Activated CD4-positive, alpha-beta T cell treated with anti-CD3 and anti-CD28 coated beads, Interleukin-10, Interleukin-2, amounts not matched to agents 100 ng/mL and 50 ng/mL, durations not matched to agents 16 hours and 8 hours (primary cell): ENCODE measurements at regions not wholly inside any gene's neighbourhood (a gene's known extent, or its start where the extent isn't known, plus 50 kb on each side); places are given as distances from the start of the nearest gene placed in this dataset.
A peak's percentile ranks its signal among the peaks of the same experiment; 100 is the strongest.
"Not testable (repeated sequence)": the region's sequence is repeated elsewhere in the genome, so short reads cannot be mapped to it uniquely, and the experiment has no call there.

Experiments used
- DNase-seq: peaks from one replicate; pipeline ENCODE4 v3.0.0-alpha.2; 2020

DNA sequence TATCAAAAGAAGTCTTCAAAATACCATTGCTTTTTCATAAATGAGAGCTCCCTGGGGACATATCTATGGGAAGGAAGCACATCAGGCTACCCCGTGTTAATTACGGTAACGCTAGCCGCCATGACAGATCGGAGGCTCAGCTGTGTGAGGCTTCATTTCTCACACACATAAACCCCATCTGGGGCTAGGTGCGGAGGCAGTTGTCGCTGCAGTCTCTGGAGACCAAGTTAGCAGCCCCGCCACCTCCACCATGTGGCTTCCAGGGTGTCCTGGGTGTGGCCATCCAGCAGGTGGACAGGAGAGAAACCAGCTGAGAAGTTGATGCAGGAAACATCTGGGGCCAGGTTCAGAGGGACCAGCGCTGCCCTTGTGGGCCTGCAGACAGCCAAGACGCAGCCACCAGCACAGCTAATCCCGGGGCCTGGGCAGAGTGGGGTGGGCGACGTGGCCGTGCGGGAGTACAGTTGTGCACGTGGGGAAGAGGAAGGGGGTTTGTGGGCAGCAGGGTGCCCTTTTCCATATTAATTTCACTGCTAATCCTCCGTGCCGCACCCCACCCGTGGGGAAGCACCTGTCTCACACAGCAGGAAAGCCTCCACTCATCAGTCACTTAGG is 426.5 kb downstream of the IRX1 start:
- DNase-seq = no peak

GRCh38 chr5:4023091-4023752 is 427.6 kb downstream of the IRX1 start:
- no peak for DNase-seq

- no peak for DNase-seq
Observed at GRCh38 chr5:4023753-4024335, 428.2 kb downstream of the IRX1 start.

GRCh38 chr5:4027088-4027734 is 431.6 kb downstream of the IRX1 start:
- DNase-seq = no peak

GRCh38 chr5:4028384-4028783 is 432.8 kb downstream of the IRX1 start:
- DNase-seq = no peak

- DNase-seq = not testable (repeated sequence)
Observed at GRCh38 chr5:4033546-4033945, 437.9 kb downstream of the IRX1 start.

DNA sequence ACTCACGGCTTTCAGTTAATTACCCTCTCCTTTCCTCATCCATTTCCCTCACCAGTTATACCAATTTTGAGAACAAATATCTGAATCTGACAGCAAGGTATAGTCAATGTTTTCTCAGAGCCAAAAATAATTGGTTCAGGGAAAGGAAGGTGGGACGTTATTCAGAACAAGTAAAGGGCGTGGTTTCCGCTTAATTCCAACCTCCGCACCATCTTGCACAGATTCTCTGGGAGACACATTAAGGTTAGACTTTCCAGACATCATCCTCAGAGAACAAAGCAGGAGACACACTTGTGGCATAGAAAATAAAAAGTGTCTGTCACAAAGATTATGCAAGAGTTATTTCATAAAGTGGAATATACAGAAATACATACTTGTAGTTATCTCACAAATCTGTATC is 441.2 kb downstream of the IRX1 start:
- no peak for DNase-seq

GRCh38 chr5:4038994-4039393 is 443.4 kb downstream of the IRX1 start:
- DNase-seq = no peak

DNA sequence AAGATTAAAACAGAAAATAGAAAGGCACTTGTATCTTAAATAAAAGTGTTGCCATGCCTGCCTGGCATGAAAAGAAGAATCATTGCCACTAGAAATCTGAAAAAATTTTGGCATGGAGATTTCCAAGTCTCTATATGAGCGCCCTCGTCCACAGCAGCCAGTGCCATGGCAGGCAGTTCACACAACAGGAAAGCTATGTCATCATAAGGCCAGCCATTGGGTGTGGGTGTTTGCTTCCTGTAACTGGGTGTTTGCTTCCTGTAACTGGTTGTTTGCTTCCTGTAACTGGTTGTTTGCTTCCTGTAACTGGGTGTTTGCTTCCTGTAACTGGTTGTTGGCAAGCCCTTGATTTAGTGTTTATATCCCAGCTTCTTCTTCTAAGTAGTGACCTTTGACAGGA is 446.7 kb downstream of the IRX1 start:
- peak; percentile 32 for DNase-seq

DNA sequence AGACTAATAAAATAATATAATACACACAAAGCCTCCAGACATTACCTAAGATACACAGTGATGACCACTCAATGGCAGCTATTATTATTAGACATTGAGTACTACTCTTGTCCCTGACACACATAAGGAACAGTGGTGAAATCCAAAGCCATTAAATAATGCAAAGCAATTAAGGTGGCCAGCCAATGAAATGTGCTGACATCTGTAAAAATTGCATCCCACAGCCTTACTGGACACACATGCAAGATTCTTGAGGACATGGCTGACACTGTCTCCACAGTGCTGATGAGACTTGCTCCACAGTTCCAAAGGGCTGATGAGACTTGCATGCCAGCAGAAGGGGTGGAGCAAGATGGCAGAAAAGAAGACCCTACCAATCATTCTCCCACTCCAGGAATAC is 447.5 kb downstream of the IRX1 start:
- DNase-seq = no peak

DNA sequence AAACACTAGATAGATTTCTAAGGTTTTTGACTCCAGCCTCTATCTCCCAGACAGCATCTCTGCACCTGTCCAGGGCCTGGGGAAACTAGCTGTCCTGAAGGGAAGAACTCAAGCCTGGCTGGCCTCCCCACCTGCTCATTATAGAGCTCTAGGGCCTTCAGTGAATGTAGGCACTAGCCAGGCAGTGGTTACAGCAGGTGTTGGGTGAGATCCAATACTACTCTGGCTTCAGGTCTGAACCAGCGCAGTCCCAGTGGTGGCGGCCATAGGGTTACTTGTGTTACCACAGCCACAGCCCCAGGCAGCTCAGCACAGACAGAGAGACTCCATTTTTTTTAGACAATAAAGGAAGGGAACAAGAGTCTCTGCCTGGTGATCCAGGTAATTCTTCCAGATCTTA is 449.2 kb downstream of the IRX1 start:
- DNase-seq = no peak

DNA sequence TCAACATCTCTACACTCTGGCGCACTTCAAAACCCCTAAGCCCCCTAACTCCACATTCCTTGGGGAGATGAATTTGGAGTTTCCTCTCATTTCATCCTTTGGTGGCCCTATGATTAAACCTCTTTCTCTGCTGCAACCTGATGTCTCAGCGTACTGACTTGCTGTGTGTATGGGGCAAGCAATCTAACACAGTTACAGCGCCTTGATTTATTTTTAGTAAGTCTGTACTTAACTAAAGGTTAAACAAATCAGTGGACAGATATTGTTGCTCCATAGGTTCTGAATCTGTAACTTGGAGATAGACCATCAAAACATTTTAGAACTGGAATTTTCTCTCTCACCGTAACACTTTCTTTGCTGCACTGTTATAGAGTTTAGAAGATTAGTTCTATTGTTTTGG is 452.8 kb downstream of the IRX1 start:
- DNase-seq = no peak

GRCh38 chr5:4050203-4050602 is 454.6 kb downstream of the IRX1 start:
- DNase-seq = no peak

DNA sequence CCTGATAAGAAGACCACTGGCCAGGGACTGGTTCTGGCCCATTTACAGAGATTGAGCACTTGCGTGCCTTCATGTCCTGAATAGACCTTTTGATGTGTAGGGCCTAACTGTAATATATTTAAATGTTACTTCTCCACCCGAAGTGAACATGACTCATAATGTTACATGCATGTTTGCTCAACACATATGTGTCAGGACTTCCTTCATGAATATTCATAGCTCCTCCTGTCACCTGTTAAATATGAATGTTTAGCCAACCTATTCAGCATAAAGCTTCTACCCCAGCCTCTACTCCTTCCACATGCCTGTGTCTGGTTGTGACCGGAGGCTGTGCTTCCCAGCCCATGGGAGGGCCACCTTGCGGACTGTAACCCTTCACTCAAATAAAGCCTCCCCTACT is 457.5 kb downstream of the IRX1 start:
- no peak for DNase-seq

- DNase-seq = no peak
Observed at GRCh38 chr5:4054092-4054491, 458.5 kb downstream of the IRX1 start.

GRCh38 chr5:4058899-4059298 is 463.3 kb downstream of the IRX1 start:
- no peak for DNase-seq

- DNase-seq = no peak
Observed at GRCh38 chr5:4065472-4066320, 470.1 kb downstream of the IRX1 start.

GRCh38 chr5:4068171-4068570 is 472.5 kb downstream of the IRX1 start:
- DNase-seq = no peak

GRCh38 chr5:4078544-4078943 is 482.9 kb downstream of the IRX1 start:
- DNase-seq = no peak

GRCh38 chr5:4079831-4080230 is 484.2 kb downstream of the IRX1 start:
- DNase-seq = no peak

DNA sequence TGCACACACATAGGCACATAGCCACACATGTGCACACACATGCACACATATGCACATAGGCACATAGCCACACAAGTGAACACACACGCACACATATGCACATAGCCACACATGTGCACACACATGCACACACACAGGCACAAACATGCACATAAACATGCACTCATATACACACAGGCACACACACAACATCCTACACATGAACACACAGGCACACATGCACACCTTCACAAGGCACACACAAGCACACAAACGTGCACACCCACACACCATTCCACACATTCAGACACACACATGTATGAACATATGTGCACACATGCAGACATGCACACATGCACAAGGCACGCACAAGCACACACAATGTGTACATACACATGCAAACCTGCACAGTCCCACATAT is 484.7 kb downstream of the IRX1 start:
- DNase-seq = no peak

- no peak for DNase-seq
Observed at GRCh38 chr5:4081059-4081458, 485.4 kb downstream of the IRX1 start.

DNA sequence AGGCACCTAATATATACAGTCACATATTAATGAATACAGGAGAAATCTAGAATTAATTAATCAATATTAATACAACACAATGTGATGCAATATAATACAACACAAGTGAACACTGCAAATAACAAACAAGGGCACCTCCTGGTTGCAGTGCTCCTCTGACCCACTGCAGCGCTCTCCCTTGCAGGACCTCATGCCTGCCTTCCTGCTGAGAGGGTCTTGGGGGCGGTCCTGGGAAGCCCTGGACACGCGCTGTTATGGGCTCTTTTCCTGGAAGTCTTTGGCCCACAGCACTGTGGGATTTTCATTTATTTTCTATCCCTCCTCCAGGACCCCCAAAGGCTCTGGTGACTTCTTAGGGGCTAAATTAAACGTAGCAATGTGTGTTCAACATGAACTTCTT is 485.8 kb downstream of the IRX1 start:
- DNase-seq = no peak
